Stimulated activated memory B cell treated with anti-CD40 and anti-IgM and Interleukin-4, amounts not matched to agents 10 μg/mL and 1 μg/mL and 100 μg/mL, for 72 hours (primary cell): ENCODE measurements at regions not wholly inside any gene's neighbourhood (a gene's known extent, or its start where the extent isn't known, plus 50 kb on each side); places are given as distances from the start of the nearest gene placed in this dataset.
"Not testable (repeated sequence)": the region's sequence is repeated elsewhere in the genome, so short reads cannot be mapped to it uniquely, and the experiment has no call there.

Experiments
- ATAC-seq: fragments of 150-1000 bp; cut with Tn5 transposase; 2 replicates; pipeline ENCODE4 v1.10.0; 2021
- H3K27ac Mint-ChIP-seq: one replicate; pipeline ENCODE4 v1.8.0; 2022; ENCODE audit warnings: mild to moderate bottlenecking, mixed read lengths
- H3K27me3 Mint-ChIP-seq: one replicate; pipeline ENCODE4 v1.8.0; 2022; ENCODE audit warnings: mixed read lengths
- H3K36me3 Mint-ChIP-seq: one replicate; pipeline ENCODE4 v1.8.0; 2022; ENCODE audit warnings: mixed read lengths
- H3K4me1 Mint-ChIP-seq: one replicate; pipeline ENCODE4 v1.8.0; 2022; ENCODE audit warnings: mixed read lengths
- H3K4me3 Mint-ChIP-seq: one replicate; pipeline ENCODE4 v1.8.0; 2022; ENCODE audit warnings: mild to moderate bottlenecking, moderate library complexity, mixed read lengths
- H3K9me3 Mint-ChIP-seq: one replicate; pipeline ENCODE4 v1.8.0; 2022; ENCODE audit warnings: mixed read lengths

DNA sequence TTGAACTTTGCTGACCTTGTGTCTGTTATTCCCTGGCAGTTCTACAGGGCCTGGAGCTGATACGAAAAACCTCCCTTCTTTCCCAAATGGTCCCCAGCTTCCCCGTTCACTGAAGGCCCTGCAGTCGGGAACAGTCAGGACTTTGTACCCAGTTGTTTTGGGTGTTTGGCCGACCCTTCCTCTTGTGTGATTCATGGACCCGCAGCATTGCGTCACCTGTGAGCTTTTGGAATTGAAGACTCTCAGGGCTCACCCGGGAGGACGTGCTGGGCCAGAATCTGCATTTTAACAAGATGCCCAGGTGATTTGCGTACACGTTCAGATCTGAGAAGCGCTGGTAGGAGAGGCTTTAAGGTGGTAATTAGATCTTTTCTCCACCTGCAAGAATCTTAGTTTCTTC is 220.4 kb downstream of the OTOP1 start:
- H3K27ac Mint-ChIP-seq, H3K9me3 Mint-ChIP-seq, ATAC-seq: not testable (repeated sequence)

DNA sequence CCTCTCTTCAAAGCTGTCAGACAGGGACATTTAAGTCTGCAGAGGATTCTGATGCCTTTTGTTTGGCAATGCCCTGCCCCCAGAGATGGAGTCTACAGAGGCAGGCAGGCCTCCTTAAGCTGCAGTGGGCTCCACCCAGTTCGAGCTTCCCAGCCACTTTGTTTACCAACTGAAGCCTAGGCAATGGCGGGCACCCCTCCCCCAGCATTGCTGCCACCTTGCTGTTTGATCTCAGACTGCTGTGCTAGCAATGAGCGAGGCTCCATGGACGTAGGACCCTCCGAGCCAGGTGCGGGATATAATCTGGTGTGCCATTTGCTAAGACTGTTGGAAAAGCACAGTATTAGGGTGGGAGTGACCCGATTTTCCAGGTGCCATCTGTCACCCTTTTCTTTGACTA is 207.7 kb downstream of the OTOP1 start:
- H3K27ac Mint-ChIP-seq, H3K9me3 Mint-ChIP-seq, H3K4me3 Mint-ChIP-seq, ATAC-seq, H3K36me3 Mint-ChIP-seq, H3K4me1 Mint-ChIP-seq: not testable (repeated sequence)
- peaks cover 36% of the 10 kb centered on the region for H3K27me3 Mint-ChIP-seq

More for the DNA sequence above, 220.4 kb downstream of the OTOP1 start:
- peaks cover 28% of the 10 kb centered on the region for H3K27me3 Mint-ChIP-seq
- H3K4me3 Mint-ChIP-seq, H3K4me1 Mint-ChIP-seq, H3K36me3 Mint-ChIP-seq: not testable (repeated sequence)

DNA sequence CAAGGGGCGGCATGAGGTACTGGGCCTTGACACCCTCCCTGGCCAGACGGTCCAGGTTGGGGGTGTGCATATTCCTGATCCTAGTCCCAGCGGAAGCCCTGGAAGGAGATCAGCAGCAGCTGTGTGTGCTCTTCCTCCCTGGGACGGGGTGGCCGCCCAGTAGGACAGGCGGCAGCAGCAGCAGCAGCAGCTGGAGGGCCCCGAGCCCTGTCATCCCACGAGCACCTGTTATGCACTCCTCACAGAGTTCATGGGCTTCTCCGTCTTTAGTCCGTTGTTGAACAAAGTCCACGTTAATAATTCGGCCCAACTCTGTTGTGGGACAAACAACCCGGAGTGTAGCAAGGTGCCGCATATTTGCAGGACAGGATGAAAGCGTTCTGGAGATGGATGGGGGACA is 205.6 kb downstream of the OTOP1 start:
- H3K27me3 Mint-ChIP-seq: peaks cover 35% of the 10 kb centered on the region
- H3K36me3 Mint-ChIP-seq, ATAC-seq, H3K4me3 Mint-ChIP-seq, H3K27ac Mint-ChIP-seq, H3K4me1 Mint-ChIP-seq, H3K9me3 Mint-ChIP-seq: not testable (repeated sequence)

DNA sequence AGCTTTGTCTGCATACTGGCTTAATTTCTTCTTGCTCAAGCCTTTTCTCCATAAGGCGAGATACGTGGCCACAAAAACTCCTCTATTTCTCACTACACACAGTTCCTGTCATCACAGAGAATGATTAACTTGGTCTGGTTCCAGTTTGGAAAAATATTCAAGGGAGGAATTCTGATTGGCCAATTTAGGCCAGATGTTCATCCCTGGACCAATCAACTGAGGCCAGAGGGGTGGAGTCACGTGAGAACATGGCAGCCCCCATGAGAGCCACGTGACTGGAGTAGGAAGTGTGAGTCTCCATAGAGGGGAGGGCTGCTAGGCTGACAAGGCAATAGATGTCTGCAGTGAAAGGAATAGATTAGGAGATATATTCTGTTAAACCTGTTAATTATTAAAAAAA is 200.0 kb downstream of the OTOP1 start:
- H3K4me3 Mint-ChIP-seq: not testable (repeated sequence)

DNA sequence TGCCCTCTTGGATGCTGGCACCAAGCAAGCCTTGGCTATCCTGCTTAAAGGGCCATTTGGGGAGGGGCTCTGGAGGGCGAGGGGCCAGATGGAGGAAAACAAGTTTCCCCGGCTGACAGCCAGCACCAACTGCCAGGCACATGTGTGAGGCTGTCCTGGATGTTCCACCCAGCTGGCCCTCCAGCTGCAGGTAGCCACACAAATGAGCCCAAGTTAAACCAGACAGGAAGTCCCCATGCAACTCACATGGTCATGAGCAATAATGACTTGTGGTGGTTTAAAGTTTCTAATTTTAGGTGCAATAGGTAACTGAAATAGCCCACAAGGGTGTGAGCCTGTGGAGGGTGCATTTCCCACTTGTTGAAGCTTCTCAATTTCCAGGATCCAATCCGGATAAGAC is 198.0 kb downstream of the OTOP1 start:
- not testable (repeated sequence) for H3K27ac Mint-ChIP-seq, H3K36me3 Mint-ChIP-seq, H3K4me1 Mint-ChIP-seq, H3K4me3 Mint-ChIP-seq, H3K9me3 Mint-ChIP-seq, ATAC-seq
- peaks cover 17% of the 10 kb centered on the region for H3K27me3 Mint-ChIP-seq

More for the DNA sequence above, 200.0 kb downstream of the OTOP1 start:
- not testable (repeated sequence) for H3K36me3 Mint-ChIP-seq, ATAC-seq, H3K27ac Mint-ChIP-seq, H3K4me1 Mint-ChIP-seq, H3K9me3 Mint-ChIP-seq
- peaks cover 19% of the 10 kb centered on the region for H3K27me3 Mint-ChIP-seq

DNA sequence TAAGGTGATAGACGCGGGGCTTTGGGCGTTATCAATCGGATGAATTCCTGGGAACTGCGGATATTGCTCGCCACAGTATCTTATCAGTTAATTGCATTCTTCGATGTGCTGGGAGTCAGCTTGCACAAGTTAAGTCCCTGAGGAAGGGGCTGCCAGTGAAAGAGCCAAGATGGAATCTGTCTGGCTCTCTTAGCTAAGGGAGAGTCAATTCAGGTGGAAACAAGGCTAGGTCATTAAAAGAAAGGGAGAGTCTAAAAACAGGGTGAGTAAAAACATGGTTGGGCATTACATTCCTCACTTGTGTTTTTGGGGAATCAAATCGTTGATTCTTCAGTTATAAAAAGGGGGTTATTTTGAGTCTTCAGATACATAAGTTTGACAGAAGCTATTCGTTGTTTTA is 196.2 kb downstream of the OTOP1 start:
- not testable (repeated sequence) for H3K4me3 Mint-ChIP-seq, H3K36me3 Mint-ChIP-seq, ATAC-seq, H3K4me1 Mint-ChIP-seq, H3K9me3 Mint-ChIP-seq, H3K27ac Mint-ChIP-seq
- peaks cover 14% of the 10 kb centered on the region for H3K27me3 Mint-ChIP-seq

DNA sequence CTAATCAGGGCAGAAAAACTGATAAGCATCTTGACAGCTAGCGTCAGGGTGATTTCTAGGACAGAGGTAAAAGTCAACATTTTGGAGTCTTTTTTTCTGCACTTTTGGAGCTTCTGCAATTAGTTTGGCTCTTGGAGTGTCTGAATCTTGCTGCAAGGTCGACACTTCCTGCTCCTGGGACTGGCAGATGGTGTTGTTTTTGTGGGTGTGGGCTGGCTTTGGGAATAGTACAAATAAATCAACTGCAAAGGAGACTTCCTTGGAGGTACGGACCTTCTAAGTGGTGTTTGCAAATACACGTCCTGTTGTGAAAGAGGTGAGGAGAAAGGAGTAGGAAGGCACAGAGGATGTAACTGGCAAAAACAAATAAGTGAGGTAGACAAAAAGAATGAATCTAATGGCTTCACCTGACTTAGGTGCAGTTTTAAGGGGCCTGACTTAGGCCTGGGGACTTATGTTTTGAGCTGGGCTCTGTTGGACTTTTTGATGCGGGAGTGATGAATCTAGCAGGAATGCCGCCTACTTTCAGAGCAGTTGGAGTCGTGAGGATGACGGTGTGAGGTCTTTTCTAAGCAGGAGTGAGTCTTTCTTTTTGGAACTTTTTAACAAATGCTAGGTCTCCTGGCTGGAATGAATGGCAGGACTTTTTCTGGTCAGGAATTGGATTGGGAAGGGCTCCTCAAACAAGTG is 195.1 kb downstream of the OTOP1 start:
- not testable (repeated sequence) for H3K4me3 Mint-ChIP-seq, ATAC-seq, H3K27ac Mint-ChIP-seq, H3K9me3 Mint-ChIP-seq, H3K4me1 Mint-ChIP-seq, H3K36me3 Mint-ChIP-seq
- H3K27me3 Mint-ChIP-seq: peaks cover 16% of the 10 kb centered on the region

DNA sequence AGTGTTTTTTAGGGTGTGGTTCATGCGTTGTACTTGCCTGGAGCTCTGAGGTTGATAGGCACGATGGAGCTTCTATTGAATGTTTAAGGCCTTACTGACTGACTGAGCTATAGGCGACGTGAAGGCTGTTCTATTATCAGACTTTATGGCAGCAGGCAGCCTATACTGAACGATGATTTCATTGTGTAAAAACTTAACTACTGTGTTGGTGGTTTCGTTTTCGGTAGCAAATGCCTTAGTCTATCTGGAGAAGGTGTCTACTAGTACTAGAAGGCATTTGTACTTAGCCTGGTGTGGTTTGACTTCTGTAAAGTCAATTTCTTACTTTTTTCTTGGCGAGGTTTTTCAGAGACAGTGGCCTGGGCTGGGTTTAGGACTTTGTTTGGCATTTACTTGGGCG is 194.4 kb downstream of the OTOP1 start:
- not testable (repeated sequence) for H3K36me3 Mint-ChIP-seq, ATAC-seq, H3K4me1 Mint-ChIP-seq, H3K27ac Mint-ChIP-seq, H3K4me3 Mint-ChIP-seq, H3K9me3 Mint-ChIP-seq
- H3K27me3 Mint-ChIP-seq: peaks cover 16% of the 10 kb centered on the region

DNA sequence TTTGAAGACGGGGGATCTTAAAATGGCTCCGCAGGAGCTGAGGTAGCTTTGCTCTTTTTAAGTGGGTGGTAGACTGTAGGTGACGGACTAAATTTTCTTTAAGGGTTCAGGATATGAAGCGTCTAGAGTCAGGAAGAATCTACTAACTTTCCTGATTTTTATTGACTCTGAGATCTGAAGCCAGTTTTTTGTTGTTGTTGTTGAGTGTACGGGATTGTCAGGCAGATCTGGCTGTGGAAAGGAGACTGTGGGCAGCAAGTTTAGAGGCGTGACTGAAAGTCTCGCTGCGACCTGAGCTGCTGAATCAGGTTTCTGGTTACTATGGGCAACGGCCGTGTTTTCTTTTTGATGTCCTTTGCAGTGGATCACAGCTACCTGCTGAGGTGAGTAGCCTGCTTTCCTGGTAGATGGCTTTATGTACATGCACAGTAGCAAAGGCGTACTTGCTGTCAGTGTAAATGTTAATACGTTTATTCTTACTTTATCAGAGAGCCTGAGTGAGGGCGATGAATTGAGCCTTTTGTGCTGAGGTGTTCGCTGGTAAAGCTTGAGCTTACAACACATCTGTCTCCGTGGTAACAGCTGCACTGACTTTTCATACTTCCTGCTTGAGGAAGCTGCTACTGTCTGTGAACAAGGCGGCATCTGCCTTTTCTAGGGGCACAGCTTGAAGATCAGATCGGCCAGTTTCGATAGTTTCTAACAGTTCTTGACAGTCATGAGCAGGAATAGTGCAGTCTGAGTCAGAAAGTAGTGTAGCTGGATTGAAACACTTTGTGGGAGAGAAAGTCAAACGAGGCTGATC is 193.7 kb downstream of the OTOP1 start:
- ATAC-seq, H3K36me3 Mint-ChIP-seq, H3K27ac Mint-ChIP-seq, H3K4me1 Mint-ChIP-seq, H3K4me3 Mint-ChIP-seq, H3K9me3 Mint-ChIP-seq: not testable (repeated sequence)
- peaks cover 16% of the 10 kb centered on the region for H3K27me3 Mint-ChIP-seq

DNA sequence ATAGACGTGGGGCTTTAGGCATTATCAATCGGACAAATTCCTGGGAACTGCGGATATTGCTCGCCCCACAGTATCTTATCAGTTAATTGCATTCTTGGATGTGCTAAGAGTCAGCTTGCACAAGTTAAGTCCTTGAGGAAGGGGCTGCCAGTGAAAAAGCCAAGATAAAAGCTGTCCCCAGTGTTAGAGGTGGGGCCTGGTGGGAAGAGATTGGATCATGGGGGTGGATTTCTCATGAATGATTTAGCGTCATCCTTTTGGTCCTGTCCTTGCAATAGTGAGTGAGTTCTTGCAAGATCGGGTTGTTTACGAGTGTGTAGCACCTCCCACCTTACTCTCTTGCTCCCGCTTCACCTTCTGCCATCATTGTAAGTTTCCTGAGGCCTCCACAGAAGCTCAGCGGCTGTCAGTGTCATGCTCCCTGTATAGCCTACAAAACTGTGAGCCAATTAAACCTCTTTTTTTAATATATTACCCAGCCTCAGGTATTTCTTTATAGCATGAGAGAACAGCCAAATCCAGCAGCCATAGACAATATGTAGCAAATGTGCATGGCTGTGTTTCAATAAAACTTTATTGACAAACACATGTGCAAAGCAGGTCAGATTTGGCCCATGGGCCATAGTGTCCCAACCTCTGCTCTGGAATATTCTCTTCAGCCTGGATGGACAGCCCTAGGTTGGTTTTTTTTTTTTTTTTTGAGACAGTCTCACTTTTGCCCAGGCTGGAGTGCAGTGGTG is 189.2 kb downstream of the OTOP1 start:
- peaks cover 24% of the 10 kb centered on the region for H3K27me3 Mint-ChIP-seq
- not testable (repeated sequence) for ATAC-seq, H3K27ac Mint-ChIP-seq, H3K36me3 Mint-ChIP-seq, H3K4me1 Mint-ChIP-seq, H3K9me3 Mint-ChIP-seq, H3K4me3 Mint-ChIP-seq

DNA sequence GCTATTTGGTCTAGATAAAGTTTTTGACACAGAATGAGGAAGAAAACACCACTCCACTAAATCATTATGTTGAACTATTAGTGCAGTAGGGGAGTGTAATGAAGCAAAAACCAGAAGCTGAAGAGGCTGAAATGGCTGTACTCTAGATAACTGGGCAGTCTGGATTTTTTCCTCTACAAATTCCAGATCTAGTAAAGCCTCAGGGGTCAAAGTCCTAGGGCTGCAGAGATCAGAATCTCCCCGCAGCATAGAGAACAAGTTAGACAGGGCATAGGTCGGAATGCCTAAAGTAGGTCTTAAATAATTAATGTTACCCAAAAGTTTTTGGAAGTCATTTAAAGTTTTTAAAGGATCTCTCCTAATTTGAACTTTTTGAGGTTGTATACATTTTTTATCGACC is 180.9 kb downstream of the OTOP1 start:
- not testable (repeated sequence) for H3K9me3 Mint-ChIP-seq, H3K27ac Mint-ChIP-seq, H3K36me3 Mint-ChIP-seq, H3K4me3 Mint-ChIP-seq, ATAC-seq
- H3K4me1 Mint-ChIP-seq: peaks cover 15% of the 10 kb centered on the region
- H3K27me3 Mint-ChIP-seq: peaks cover 40% of the 10 kb centered on the region

DNA sequence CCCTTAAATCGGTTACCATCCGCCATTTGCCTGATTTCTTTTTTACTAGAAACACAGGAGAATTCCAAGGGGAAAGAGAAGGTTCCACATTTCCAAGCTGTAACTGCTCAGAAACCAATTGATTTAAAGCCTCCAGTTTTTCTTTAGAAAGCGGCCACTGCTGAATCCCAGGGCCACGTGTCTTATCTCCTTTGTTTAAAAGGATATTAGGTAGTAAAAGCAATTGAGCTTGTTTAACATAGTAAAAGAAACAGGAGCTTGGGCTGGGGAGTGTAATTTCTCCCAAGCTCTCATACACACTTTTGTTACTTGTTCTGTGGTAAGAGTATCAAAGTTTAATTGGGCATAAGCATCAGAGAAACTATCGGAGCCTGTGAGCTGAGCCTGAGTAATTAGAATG is 180.0 kb downstream of the OTOP1 start:
- H3K36me3 Mint-ChIP-seq, H3K4me3 Mint-ChIP-seq, H3K27ac Mint-ChIP-seq, H3K9me3 Mint-ChIP-seq, ATAC-seq: not testable (repeated sequence)
- H3K4me1 Mint-ChIP-seq: peaks cover 15% of the 10 kb centered on the region
- H3K27me3 Mint-ChIP-seq: peaks cover 40% of the 10 kb centered on the region

DNA sequence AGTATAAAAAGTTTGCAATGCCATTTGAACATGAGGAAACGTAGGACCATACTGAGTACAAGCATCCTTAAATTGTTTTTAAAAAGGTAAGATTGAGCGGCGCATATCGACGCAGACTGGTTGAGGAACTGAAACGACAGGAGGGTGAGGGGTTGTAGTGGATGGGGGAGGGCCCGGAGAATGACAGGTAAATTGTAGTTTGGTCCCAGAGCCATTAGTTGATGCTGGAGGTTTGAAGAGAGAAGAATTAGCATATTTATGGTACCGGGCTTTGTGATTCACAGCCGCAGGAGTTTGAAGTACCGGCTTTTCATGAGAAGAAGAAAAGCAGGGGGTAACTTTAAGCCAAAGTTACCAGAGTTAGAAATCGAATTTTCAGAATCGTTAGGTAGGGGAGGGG is 179.5 kb downstream of the OTOP1 start:
- Mint-ChIP-seq H3K27me3 (peaks cover 40% of the 10 kb centered on the region), H3K4me1 (peaks cover 15% of the 10 kb centered on the region)
- not testable (repeated sequence) for H3K4me3 Mint-ChIP-seq, H3K36me3 Mint-ChIP-seq, H3K9me3 Mint-ChIP-seq, ATAC-seq, H3K27ac Mint-ChIP-seq

DNA sequence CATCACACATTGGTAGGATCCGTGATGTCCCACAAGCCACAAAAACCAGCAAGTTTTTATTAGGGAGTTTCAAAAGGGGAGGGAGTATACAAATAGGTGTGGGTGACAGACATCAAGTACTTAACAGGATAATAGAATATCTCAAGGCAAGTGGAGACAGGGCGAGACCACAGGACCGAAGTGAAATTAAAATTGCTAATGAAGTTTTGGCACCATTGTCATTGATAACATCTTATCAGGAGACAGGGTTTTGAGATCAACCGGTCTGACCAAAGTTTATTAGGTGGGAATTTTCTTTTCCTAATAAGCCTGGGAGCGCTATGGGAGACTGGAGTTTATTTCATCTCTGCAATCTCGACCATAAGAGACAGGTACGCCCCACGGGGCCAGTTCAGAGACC is 178.5 kb downstream of the OTOP1 start:
- H3K4me3 Mint-ChIP-seq, H3K9me3 Mint-ChIP-seq, H3K36me3 Mint-ChIP-seq, H3K27ac Mint-ChIP-seq, ATAC-seq: not testable (repeated sequence)
- peaks cover 38% of the 10 kb centered on the region for H3K27me3 Mint-ChIP-seq
- H3K4me1 Mint-ChIP-seq: peaks cover 15% of the 10 kb centered on the region

DNA sequence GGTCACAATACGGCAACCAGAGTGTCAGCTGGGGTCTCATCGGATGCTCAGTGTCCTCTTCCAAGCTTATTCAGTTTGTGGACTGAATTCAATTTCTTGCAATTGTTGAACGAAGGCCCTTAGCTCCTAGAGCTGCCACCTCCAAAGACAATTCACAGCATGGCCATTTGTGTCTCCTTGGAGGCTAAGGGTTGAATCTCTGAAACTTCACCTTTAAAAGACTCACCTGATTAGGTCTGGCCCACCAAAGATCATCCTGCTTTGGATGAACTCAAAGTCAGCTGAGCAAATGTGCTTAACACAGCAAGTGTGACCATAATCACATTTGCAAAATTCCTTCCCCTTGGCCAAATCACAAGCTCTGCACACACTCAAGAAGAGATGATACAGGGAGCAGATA is 175.9 kb downstream of the OTOP1 start:
- H3K9me3 Mint-ChIP-seq, H3K27ac Mint-ChIP-seq, H3K4me3 Mint-ChIP-seq, ATAC-seq, H3K36me3 Mint-ChIP-seq: not testable (repeated sequence)
- Mint-ChIP-seq H3K27me3 (peaks cover 21% of the 10 kb centered on the region), H3K4me1 (peaks cover 15% of the 10 kb centered on the region)

DNA sequence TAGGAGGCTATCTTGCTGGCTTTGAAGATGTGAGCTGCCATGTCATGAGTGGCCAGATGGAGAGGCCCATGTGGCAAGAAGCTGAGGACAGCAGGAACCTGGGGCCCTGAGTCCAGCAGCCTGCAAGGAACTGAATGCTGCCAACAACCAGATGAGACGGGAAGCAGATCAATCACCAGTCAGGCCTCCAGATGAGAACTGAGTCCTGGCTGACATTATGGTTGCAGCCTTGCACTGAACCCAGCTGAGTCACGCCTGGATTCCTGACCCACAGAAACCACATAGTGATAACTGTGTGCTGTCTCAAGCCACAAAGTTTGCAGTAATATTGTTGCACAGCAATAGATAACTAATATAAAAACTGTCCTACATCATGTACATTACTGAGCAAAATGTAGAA is 173.8 kb downstream of the OTOP1 start:
- not testable (repeated sequence) for H3K4me1 Mint-ChIP-seq, H3K27ac Mint-ChIP-seq, H3K9me3 Mint-ChIP-seq, H3K36me3 Mint-ChIP-seq, ATAC-seq, H3K4me3 Mint-ChIP-seq
- peaks cover 15% of the 10 kb centered on the region for H3K27me3 Mint-ChIP-seq
